SJSA1 (cell line): ENCODE measurements at regions not wholly inside any gene's neighbourhood (a gene's known extent, or its start where the extent isn't known, plus 50 kb on each side); places are given as distances from the start of the nearest gene placed in this dataset.

ENCODE experiments used
- DNase-seq, 2 experiments: peaks; one replicate each; pipeline ENCODE4 v3.0.0-alpha.2; 2015 to 2020; ENCODE audit warnings: low spot score in 2 of 2, low read depth in 1 of 2
- H3K27ac ChIP-seq: fragments of 250-450 bp; sonication (Bioruptor Pico); 2 replicates; pipeline ENCODE4 v1.5.1; 2020; ENCODE audit warnings: mild to moderate bottlenecking, moderate library complexity
- H3K27me3 ChIP-seq: fragments of 250-450 bp; sonication (Bioruptor Pico); replicated peaks from 2 replicates; pipeline ENCODE4 v1.5.1; 2020; ENCODE audit warnings: mild to moderate bottlenecking, moderate library complexity
- H3K36me3 ChIP-seq: fragments of 250-450 bp; sonication (Bioruptor Pico); 2 replicates; pipeline ENCODE4 v1.5.1; 2020; ENCODE audit warnings: mild to moderate bottlenecking
- H3K4me1 ChIP-seq: fragments of 250-450 bp; sonication (Bioruptor Pico); replicated peaks from 2 replicates; pipeline ENCODE4 v1.6.1; 2021; ENCODE audit warnings: mild to moderate bottlenecking
- H3K4me3 ChIP-seq: fragments of 250-450 bp; sonication (Bioruptor Pico); 2 replicates; pipeline ENCODE4 v1.5.1; 2020; ENCODE audit warnings: mild to moderate bottlenecking
- H3K9me3 ChIP-seq: fragments of 250-450 bp; sonication (Bioruptor Pico); replicated peaks from 2 replicates; pipeline ENCODE4 v1.5.1; 2020; ENCODE audit warnings: mild to moderate bottlenecking

DNA sequence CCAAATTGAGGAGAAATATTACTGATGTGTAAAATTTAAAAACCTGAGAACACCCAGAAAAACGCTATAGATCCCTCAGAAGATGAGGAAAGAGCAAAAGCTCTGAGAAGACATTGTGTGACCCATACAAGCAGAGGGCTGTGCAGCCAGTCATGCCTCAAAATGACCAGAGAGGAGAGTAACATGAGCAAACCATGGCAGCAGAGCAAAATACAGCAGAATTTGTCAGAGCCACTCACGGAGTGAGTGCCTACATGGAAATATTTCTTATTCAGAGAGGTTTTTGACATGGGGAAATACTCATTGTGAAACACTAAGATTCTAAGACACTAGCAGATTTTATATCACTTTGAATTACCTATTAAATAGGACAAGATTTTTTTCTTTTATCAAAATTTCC is 96.8 kb upstream of the DNAJC10 start:
- H3K27me3 ChIP-seq: no peaks in the 10 kb centered on the region

DNA sequence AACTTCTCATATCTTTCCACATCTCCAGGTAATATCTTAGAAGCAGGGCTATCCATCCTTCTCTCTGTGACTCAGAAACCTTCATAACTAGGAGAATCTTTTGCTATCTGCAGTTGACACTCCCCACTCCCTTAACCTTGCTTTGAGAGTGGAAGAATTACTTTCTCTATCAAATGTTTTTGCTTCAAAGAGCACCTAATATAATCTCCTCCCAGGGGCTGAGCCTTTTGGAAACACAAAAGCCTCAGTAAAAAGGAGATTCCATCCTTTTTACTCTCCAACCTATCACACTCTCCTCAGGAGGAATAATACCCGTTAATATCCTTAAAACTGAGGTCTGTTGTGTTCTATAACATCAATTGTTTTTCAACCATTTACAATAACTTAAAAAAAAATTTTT is 94.9 kb upstream of the DNAJC10 start:
- H3K9me3 ChIP-seq: no peaks in the 10 kb centered on the region
- H3K4me3 ChIP-seq: no peak overlapping the region
- no peak overlapping the region for H3K27ac ChIP-seq
- H3K36me3 ChIP-seq: no peaks in the 10 kb centered on the region
- peaks cover 41% of the 10 kb centered on the region for H3K4me1 ChIP-seq
- no peak for DNase-seq
- H3K27me3 ChIP-seq: no peaks in the 10 kb centered on the region

More for the DNA sequence above, 96.8 kb upstream of the DNAJC10 start:
- H3K4me3 ChIP-seq: no peak overlapping the region
- H3K4me1 ChIP-seq: peaks cover 47% of the 10 kb centered on the region
- no peaks in the 10 kb centered on the region for H3K9me3 ChIP-seq
- H3K27ac ChIP-seq: peak overlapping the region; percentile 82; the same call in 1 of the 2 replicates
- no peaks in the 10 kb centered on the region for H3K36me3 ChIP-seq
- DNase-seq: no peak

DNA sequence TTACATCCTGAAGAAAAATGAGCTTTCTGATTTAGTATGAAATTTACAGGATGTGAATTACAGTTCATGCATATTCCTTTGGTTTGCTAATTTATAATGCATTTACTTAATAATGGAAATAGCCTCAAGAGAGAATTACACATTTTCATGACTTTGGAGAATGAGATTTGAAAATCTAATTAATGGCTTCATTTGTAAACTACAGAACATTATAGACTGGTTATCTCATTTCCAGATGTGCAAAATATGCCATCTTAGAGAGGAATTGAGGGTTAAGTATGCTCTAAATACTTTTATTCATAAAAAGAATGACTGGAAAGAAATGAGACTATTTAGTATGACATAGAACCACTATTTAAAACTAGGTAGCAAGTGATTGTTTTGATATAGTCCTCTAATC is 94.2 kb upstream of the DNAJC10 start:
- peaks cover 35% of the 10 kb centered on the region for H3K4me1 ChIP-seq
- DNase-seq: no peak
- no peaks in the 10 kb centered on the region for H3K9me3 ChIP-seq
- no peaks in the 10 kb centered on the region for H3K27me3 ChIP-seq
- H3K4me3 ChIP-seq: no peak overlapping the region
- H3K27ac ChIP-seq: no peak overlapping the region
- H3K36me3 ChIP-seq: no peaks in the 10 kb centered on the region

DNA sequence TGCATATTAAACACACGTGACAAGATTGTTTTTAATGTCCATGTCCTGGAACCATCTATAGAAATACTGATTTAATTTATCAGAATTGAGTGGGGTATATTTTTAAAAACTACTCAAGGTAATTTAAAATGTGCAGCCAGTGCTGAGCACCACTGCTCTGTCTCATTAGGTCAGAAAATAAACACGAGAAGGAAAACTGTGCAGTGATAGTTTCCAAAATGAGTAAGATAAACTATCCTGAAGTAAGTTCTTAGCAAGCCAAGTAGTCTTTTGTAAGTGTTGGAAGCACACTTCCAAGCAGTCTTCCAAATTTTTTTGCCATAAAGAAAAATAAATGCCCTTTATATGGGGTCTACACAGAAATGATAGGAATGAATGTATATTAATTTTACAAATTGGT is 93.8 kb upstream of the DNAJC10 start:
- DNase-seq: no peak
- H3K4me1 ChIP-seq: peaks cover 31% of the 10 kb centered on the region
- no peaks in the 10 kb centered on the region for H3K9me3 ChIP-seq
- H3K36me3 ChIP-seq: no peaks in the 10 kb centered on the region
- no peak overlapping the region for H3K27ac ChIP-seq
- H3K4me3 ChIP-seq: no peak overlapping the region
- H3K27me3 ChIP-seq: no peaks in the 10 kb centered on the region

DNA sequence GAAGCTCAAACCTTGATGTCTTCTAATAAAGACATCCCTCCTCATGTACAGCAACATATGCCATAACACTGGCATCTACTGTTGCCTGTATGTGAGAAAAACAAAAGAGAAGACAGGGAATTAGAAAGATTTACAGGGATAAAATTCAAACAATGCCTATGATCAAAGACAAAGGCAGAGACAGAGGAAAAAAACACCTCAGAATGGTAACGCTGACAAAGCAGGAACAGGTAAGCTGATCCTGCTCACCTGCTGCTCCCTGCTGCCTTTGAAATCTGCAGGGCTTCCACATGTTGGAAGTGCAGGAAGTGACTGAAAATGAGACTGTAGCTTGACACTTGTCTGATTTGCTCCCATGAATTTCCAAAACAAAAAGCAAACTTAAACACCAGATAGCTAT is 90.2 kb upstream of the DNAJC10 start:
- no peak for DNase-seq
- Histone ChIP-seq H3K27me3 (no peaks in the 10 kb centered on the region), H3K36me3 (no peaks in the 10 kb centered on the region), H3K4me3 (no peak overlapping the region), H3K27ac (no peak overlapping the region), H3K4me1 (peaks cover 6% of the 10 kb centered on the region), H3K9me3 (no peaks in the 10 kb centered on the region)

DNA sequence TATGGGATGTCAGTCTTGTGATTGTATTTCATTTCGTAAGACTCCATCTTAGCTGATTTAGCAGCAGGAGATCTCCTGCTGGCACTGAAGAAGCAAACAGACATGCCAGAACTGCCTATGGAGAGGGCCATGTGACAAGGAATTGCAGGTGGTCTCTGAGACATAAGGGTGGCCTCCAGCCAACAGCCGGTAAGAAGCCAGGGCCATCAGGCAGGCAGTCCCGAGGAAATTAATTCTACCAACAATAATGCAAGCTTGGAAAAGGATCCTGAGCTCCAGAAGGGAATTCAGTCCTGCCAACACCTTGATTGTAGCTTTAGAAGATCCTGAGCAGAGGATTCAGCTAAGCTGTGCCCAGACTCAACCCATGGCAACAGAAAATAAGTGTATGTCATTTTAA is 87.1 kb upstream of the DNAJC10 start:
- H3K27me3 ChIP-seq: no peaks in the 10 kb centered on the region
- H3K36me3 ChIP-seq: no peaks in the 10 kb centered on the region
- no peak for DNase-seq
- no peak overlapping the region for H3K27ac ChIP-seq
- no peaks in the 10 kb centered on the region for H3K4me1 ChIP-seq
- no peak overlapping the region for H3K4me3 ChIP-seq
- no peaks in the 10 kb centered on the region for H3K9me3 ChIP-seq

DNA sequence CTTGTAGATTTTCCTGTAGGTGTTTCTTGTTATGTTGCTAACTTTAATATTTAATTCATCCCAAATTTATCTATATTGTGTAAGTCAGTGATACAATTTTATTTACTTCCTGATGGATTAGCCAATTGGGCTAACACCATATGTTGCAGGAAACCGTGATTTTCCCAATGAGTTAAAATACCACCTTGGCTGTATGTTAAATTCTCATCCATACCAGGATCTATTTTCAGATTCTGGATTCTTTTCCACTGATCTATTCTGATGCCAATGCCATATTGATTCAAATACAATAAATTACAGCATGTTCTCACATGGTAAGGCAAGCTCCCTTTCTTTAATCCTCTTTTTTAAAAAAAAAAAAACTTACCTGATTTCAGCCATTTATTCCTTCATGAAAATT is 85.8 kb upstream of the DNAJC10 start:
- no peaks in the 10 kb centered on the region for H3K27me3 ChIP-seq
- DNase-seq: no peak
- H3K27ac ChIP-seq: no peak overlapping the region
- no peaks in the 10 kb centered on the region for H3K4me1 ChIP-seq
- H3K9me3 ChIP-seq: no peaks in the 10 kb centered on the region
- H3K36me3 ChIP-seq: no peaks in the 10 kb centered on the region
- no peak overlapping the region for H3K4me3 ChIP-seq

DNA sequence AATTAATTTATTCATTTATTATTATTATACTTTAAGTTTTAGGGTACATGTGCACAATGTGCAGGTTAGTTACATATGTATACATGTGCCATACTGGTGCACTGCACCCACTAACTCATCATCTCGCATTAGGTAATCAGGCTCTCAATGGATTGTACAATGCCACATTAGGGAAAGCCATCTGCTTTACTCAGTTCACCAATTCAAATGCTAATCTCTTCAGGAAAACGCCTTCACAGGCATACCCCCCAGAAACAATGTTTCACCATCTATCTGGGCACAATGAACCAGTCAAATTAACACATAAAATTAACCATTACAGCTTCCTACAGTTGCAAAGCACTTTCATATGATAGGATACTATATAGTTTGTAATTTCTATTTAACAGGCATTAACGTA is 84.8 kb upstream of the DNAJC10 start:
- no peaks in the 10 kb centered on the region for H3K36me3 ChIP-seq
- no peak overlapping the region for H3K4me3 ChIP-seq
- DNase-seq: no peak
- no peak overlapping the region for H3K27ac ChIP-seq
- no peaks in the 10 kb centered on the region for H3K4me1 ChIP-seq
- H3K27me3 ChIP-seq: no peaks in the 10 kb centered on the region
- H3K9me3 ChIP-seq: no peaks in the 10 kb centered on the region

DNA sequence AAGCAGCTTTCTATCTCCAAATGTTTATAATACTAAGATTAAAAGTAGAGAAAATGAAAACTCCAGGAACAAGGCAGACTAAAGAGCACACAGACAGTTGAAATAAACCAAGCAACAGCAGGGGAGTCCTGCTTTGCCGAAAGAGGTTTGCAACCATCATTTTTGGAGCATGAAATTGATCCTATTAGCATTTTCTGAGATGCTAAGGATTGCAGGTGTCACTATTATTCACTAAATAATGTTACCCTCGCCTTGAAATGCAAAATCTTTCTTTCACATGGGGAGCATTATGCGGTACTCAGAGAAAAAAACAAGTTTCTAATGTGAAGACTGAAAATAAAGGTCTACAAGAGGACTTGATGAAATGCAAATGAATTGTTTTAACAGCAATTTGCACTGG is 81.7 kb upstream of the DNAJC10 start:
- Histone ChIP-seq H3K9me3 (no peaks in the 10 kb centered on the region), H3K27me3 (no peaks in the 10 kb centered on the region), H3K36me3 (no peaks in the 10 kb centered on the region), H3K27ac (no peak overlapping the region), H3K4me3 (no peak overlapping the region), H3K4me1 (no peaks in the 10 kb centered on the region)
- no peak for DNase-seq

DNA sequence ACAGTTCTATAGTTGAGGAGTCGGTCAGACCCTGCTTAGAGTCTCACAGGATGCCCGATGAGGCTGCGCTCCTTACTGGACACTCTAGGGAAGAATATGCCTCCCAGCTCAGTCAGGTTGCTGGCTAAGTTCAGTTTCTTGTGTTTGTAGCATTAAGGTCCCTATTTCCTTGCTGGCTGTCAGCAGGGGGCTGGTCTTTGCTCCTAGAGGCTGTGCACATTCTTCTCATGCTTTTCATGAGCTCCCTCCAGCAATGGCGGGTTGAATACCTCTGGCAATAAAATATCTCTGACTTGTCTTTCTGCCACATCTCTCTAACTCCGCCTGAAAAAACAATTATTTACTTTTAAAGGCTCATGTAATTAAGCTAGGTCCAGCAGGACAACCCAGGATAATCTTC is 79.4 kb upstream of the DNAJC10 start:
- H3K4me1 ChIP-seq: no peaks in the 10 kb centered on the region
- no peak for DNase-seq
- no peaks in the 10 kb centered on the region for H3K9me3 ChIP-seq
- no peak overlapping the region for H3K27ac ChIP-seq
- no peaks in the 10 kb centered on the region for H3K36me3 ChIP-seq
- no peak overlapping the region for H3K4me3 ChIP-seq
- H3K27me3 ChIP-seq: no peaks in the 10 kb centered on the region

DNA sequence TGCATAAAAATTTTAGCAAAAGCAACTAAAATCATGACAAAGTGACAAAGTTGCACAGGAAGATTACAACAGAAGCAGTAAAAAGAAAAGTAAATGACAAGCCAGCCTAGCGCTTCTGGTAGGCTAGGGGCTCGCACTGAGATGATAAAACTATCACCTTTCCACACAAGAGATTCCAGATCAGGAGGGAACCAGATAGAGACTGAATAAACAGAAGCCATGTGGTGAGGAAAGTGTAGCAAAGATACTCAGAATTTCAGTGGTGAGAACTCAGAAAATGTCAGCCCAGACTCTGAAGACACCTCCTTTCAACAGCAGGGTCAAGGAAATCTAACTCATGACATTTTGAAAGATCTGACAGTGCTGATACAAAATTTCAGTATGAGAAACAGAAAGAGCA is 77.4 kb upstream of the DNAJC10 start:
- Histone ChIP-seq H3K27ac (no peak overlapping the region), H3K4me3 (no peak overlapping the region), H3K4me1 (no peaks in the 10 kb centered on the region), H3K9me3 (no peaks in the 10 kb centered on the region), H3K36me3 (no peaks in the 10 kb centered on the region), H3K27me3 (no peaks in the 10 kb centered on the region)
- no peak for DNase-seq

DNA sequence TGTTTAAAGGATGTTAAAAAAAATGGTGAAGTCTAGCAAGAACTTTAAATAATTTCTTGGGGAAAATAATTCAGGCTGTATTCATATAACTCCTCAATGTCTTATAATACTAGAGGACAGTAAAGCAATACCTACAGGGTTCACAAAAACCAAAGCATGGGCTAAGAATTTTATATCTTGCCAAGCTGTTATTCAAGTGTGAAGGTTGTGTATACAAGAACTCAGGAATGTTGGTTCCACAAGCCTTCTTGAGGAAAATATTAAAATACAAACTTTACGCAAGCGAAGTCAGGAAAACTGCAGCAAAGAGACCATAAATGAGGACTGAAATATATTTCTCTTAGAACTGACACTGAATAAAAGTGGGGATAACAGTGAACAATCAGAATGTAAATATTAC is 76.1 kb upstream of the DNAJC10 start:
- Histone ChIP-seq H3K4me1 (no peaks in the 10 kb centered on the region), H3K27ac (no peak overlapping the region), H3K36me3 (no peaks in the 10 kb centered on the region), H3K4me3 (no peak overlapping the region), H3K9me3 (no peaks in the 10 kb centered on the region), H3K27me3 (no peaks in the 10 kb centered on the region)
- DNase-seq: no peak

DNA sequence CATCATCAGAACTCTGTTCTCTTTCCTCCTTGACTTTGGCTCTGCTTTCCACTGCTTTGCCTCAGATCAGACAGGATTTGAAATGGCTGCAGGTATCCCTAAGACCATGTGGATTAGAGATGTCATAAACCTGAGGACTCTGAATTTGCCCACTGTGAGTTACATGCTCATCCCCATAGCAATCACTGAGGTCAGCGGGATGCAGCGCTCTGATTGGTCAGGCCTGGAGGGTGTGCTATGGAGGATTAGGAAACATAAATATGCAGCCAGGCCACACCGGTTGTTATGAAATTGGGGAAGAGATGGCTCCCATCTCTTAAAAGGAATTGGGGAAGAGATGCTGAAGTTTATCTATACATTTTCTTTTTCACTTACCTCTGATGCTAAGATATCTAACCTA is 73.7 kb upstream of the DNAJC10 start:
- H3K4me3 ChIP-seq: no peak overlapping the region
- peak; percentile 55 to 60 for DNase-seq
- no peaks in the 10 kb centered on the region for H3K9me3 ChIP-seq
- H3K27ac ChIP-seq: no peak overlapping the region
- no peaks in the 10 kb centered on the region for H3K4me1 ChIP-seq
- no peaks in the 10 kb centered on the region for H3K27me3 ChIP-seq
- no peaks in the 10 kb centered on the region for H3K36me3 ChIP-seq

DNA sequence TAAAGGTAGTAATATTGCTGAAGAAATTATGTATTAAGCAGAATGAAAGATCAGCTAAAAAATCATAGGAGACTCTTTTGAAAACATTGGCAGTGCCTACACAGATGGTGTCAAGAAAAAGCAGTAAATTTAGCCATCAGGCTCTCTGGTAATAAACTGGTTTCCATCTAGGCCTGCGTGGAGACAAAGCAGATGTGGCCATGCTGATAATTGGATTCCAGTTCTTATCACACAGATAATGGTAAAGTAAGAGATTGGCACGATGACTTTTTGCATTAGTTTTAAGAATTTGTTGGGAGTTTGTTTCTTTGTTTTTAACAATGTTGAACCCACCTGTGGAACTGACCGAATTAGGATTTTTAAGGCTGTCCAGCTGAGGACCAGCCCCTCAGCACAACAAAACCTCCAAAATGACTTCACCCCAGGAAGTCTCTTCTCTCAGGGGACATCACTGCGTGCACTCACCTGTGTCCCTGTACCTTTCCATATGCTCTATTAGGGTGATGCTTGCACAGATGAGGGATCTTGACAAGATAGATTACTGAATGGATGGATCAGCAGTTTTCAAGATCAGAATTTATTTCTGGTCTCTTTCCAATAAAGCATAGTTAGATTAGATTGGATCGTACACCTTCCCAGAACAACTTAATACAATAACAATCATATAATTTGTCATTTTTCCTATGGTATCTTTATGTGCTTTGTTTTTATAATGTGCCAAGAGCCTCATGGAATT is 69.1 kb upstream of the DNAJC10 start:
- no peaks in the 10 kb centered on the region for H3K9me3 ChIP-seq
- no peak for DNase-seq

DNA sequence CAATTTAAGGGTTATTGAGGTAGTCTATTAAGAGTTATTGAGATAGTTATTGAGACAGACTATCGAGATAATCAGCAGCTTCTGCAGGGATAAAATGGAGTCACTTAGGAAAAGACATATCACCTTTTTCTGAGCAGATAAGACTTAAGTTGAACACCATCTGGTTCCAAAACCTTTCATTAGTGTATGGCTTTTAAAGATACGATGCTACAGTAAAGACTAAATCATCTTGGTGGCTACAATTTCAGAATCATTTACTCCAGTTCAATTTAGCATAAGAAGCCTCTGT is 68.6 kb upstream of the DNAJC10 start:
- no peak for DNase-seq
- no peaks in the 10 kb centered on the region for H3K27me3 ChIP-seq
- H3K27ac ChIP-seq: no peak overlapping the region
- H3K9me3 ChIP-seq: no peaks in the 10 kb centered on the region
- no peaks in the 10 kb centered on the region for H3K4me1 ChIP-seq
- no peaks in the 10 kb centered on the region for H3K36me3 ChIP-seq
- H3K4me3 ChIP-seq: no peak overlapping the region

More for the DNA sequence above, 69.1 kb upstream of the DNAJC10 start:
- Histone ChIP-seq H3K4me3 (no peak overlapping the region), H3K4me1 (no peaks in the 10 kb centered on the region), H3K27ac (no peak overlapping the region), H3K36me3 (no peaks in the 10 kb centered on the region), H3K27me3 (no peaks in the 10 kb centered on the region)
